GM18520 (cell line): ENCODE measurements at regions not wholly inside any gene's neighbourhood (a gene's known extent, or its start where the extent isn't known, plus 50 kb on each side); places are given as distances from the start of the nearest gene placed in this dataset.

Experiments used
- ATAC-seq: cut with Tn5 transposase; IDR thresholded peaks from one replicate; pipeline ENCODE4 v1.9.1; 2021; ENCODE audit not compliant: unreplicated experiment

DNA sequence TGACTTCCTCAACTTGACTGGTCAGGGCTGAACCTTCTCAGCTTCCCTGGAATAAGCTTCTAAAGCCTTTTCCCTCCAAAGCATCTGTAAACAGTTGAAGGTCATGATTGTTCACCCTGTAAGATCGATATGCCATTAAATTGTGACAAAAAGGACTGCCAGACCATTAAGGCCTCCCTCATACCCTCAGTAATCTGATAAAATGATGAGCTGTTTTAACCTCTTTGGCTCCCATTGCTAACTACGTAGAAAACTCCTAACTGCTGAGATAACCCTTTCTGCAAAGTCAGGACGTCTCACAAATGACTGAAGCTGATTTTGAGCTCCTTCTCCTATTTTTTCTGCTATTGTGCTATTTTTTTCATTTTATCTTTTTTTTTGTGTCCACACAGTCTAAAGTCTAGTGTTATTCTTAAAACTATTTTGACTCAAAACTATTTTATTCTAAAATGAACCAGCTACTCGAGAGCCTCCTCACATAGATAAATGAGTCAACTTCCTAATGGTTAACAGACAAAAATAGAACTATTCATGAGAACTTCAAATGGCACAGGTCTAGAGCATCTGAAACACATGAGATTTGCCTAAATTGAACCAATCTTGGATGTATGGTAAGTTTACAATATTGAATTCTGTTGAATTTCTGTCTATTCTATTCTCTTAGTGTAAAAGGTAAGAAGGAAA lies 395.6 kb upstream of the TLE4 start:
- ATAC-seq = no peak

DNA sequence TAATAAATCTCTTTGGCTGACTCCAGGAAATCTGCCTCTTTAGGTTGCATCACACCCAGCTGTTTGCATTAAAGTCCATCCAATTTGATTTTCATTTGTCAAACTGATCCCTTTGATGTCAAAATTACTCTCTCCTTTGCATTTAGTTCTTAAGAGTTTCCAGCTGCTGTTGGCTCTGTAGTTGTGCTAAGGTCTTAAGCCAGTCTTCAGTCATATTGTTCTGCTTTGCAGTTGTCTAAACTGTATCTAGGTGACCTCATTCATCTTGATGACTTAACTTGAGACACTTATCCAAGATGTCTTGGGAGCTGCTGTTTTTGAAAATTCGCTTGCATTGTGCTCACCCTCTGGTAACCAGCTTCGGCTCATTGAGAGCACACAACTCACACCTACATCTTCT lies 386.9 kb upstream of the TLE4 start:
- no peak for ATAC-seq

DNA sequence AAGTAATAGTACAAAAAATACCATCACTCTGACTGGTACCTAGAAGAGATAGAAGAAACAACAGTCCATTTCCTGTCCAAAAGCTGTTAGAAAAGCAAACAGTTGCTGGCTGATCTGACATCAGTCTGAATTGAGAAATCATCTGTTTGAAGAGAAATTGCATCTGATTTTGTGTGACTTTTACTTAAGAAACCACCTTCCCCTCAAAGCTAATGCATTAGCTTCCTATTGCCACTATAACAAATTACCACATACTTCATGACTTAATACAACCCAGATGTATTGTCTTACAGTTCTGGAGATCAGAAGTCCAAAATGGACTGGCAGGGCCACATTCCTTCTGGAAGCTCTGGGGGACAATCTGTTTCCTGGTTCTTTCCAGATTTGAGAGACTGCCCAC lies 385.9 kb upstream of the TLE4 start:
- ATAC-seq = no peak

DNA sequence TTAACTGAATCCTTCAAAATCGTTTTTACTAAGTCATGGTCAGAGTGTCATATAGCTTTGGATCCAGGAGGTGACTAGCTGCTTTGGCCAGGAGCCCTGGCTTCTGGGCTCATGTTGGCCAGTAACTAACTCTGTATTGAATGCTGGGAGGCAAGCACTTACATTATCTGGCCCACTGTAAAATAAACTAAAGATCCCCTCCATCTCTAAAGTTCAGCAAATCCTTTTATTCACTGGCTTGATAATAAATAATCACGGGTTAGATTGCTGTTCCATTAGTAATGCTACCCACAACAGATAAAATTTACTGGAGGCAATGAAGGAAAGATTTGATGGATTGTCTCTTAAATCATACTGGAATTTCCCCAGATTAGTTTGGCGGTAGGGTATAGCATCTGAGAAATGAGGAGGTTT lies 382.2 kb upstream of the TLE4 start:
- no peak for ATAC-seq

DNA sequence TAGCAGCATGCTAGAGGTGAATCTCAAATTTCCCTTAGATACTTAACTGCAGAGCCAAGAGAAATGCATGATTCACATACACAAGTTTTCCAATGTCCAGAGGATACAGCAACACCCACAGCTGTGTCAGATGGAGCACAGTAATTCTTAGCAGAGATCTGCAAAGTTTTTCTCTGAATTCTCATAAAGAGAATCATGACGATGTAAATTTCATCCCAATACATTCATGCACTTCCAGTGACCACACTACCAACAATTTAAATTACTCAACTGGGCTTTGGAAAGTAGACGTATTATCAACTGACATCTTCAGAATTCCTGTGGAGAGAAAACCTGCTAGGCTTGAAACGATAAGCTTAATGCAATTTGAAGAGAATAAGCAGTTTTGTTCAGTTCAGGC lies 378.8 kb upstream of the TLE4 start:
- no peak for ATAC-seq

DNA sequence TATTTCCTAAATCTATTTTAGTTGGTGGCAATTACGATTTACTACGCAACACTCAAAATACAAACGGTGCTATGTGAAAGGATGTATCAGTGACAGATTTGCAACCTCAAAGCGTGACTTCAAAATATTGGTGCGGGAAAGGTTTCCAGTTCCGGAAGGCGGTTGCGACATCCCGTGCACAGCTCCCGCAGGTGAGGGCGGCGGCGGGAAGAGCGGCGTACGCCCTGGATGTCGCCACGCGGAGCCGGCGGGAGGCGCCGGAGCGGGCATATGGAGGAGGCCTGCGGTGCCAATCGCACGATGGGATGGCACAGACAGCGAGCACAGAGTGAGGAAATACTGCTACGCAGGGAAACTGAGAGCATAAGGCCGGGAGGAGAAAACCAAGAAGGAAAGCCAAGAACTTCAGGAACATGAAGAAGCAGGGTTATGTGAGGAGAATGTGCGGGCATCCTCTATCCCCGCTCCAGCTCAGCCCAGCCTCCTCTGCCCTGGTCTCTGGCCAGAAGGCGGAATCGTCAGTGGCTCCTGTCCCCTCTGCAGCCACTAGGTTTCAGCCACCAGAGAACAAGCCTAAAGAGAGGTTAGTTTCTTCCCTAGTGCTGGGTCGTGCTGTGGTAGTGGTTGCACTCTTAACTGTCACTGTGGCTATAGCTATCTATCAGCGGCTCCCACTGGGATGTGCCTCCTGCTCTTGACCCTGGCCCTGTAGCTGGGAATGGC lies 378.1 kb upstream of the TLE4 start:
- no peak for ATAC-seq

DNA sequence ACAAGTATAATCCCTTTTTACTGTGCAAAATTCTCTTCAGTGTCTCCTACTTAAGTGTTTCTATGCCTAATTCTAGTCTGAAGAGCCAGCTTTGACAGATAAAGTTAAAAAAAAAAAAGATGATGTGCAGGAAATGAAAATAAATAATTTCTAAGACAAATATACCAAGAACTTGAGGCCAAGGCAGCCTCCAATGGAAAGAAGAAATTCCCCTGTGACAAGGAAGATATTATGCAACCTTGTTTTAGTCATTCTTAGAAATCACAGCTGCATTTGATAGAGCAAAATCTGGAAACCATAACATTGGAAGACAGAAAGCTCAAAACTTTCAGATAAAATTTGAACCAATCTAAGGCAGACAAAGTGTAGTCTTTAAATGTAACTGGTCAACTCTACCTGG lies 375.9 kb upstream of the TLE4 start:
- no peak for ATAC-seq

DNA sequence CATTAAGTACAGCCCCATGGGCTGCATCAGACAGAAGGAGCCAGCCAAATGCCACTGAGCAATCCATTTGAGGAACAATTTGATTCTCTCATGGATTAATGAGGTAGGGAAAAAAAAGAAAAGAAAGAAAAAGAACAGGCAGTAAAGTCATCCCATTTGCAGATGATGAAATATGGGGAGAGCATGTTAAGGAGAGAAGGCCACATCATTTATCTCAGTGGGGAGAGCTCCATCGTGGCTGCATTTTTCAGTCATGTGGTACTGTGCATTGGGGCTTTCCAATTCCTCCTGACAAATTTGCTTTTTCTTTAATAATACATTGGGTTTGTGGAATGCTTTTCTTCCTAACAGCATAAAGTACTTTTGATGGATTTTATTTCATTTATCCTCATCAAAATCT lies 375.2 kb upstream of the TLE4 start:
- no peak for ATAC-seq

DNA sequence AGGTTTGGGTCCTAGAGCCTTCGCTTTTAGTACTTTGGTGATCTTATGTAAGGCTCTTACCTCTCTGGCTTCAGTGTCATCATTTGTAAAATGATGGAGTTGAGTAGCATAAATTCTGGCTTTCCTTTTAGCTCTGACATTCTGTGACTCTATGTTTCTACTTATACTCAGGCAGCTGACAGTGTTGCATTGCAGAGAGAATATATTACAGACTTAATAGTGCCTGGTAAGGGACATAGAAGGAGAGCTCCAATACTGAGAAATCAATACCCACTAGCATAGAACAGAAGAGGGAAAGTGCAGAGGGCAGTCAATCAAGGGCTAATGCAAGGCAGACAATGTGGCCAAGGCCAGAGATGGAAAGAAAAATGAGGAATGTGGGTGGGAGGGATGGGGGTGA lies 371.4 kb upstream of the TLE4 start:
- ATAC-seq = no peak

DNA sequence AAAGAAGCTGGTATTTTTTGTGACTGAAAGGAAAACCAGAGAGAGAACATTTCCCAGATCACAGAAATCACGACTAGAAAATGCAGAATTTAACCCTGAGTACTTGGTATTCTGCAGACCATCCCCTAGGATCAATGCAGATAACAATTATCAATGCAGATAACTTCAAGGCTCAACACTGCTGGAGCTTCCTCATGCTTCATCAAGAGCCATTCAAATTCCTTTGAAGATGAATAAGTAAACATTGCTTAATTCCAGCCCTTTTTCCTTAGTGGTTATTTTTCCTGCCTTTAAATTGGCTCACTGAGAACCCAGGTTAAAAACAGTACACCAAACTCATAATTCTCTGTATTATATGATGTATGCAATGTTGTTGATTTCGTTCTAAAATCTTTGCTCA lies 370.1 kb upstream of the TLE4 start:
- no peak for ATAC-seq

DNA sequence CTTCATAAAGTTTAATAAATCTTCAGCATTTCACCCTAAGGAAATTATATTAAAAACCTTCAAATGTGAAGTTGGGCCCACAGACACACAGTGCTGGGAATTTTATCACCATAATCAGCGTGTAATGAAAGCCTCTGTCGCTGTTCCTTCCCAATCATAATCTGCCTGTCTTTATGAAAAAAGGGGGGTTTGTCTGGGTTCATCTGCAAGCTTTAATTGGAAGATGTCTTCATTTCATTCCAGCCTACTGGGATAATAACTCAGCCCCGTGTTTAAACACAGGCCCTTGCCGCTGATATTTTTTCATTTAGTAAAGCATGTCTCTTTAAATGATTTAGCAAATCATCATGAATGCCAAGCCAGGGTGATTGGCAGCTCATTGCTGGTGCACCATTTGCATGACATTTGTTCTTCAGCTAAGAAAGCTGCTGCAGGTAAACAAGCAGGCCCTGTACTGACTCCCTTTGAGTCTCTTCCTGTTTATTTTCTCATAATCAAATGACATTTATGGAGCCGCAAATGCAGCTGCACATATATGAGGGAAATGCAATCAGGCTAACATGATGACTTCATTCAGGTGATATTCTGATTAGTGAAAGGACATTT lies 362.9 kb upstream of the TLE4 start:
- no peak for ATAC-seq

DNA sequence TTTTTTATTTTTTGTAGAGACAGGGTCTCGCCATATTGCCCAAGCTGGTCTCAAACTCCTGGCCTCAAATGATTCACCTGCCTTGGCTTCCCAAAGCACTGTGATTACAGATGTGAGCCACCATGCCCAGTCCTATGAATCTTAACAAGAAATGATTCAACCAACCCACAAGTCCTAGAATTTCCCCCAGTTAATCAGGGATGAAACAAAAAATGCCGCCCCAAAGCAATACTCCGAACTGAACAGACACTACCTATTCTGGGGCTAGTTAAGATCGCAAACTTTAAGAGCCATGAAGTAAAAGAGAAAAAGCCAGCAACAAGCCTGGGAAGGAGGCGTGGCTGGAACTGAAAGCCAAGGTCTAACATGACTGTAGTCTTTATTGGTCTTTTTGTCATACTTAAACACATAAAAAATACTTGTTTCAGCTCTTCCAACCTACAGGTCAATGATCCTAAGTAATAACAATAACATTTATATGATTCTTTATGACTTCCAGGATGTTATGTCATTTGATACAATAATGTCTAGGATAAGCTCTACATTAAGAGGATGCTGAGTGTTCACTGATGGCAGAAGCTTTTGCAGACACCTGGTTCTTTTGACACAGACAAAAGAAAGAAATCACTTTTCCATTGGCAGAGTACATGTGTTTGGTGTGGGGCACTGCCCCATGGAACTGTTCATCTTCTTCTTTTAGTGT lies 361.1 kb upstream of the TLE4 start:
- no peak for ATAC-seq

DNA sequence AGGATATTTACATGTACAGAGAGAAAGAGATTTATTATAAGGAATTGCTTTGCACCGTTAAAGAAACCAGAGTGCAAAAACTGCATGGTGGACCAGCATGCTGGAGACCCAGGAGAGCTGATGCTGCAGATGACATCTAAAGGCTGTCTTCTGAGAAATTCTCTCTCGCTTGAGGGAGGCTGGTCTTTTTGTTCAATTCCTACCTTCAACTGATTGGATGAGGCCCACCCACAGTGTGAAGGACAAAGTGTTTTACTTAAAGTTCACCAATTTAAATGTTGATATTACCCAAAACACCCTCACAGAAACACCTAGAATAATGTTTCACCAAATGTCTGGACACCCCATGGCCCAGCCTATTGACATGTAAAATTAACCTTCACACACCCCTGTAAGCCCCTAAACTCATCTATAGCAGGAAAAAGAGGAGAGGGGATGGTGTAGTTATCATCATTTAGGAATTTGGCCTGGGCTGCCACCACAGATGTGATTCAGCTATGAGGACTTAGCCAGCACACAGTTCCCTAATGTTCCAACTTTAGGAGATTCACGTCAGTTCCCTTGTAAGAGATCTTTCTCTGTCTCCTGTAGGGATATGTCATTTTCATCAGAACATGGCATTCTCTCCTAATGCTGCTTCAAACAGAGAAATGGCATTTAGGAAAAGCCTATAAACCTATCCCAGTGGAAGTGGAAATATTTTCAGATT lies 358.2 kb upstream of the TLE4 start:
- ATAC-seq = no peak

DNA sequence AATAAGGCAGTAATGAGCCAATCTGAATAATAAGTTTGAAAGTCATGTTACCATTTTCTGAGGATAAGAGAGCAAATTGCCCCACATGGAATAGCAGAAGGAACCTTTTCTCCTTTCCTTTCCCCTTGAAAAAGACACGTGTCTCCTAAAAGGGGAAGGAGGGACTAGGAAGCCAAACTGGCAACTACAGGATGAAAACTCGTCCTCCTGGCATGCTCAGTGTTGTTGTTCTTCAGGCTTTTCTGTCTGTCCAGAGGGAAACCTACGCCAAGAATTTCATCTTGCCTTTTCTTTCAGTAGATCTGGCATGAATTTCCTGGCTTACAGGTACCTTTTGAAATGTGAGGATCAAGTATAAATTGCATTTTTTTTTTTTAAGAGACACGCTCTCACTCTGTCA lies 355.9 kb upstream of the TLE4 start:
- ATAC-seq = no peak

DNA sequence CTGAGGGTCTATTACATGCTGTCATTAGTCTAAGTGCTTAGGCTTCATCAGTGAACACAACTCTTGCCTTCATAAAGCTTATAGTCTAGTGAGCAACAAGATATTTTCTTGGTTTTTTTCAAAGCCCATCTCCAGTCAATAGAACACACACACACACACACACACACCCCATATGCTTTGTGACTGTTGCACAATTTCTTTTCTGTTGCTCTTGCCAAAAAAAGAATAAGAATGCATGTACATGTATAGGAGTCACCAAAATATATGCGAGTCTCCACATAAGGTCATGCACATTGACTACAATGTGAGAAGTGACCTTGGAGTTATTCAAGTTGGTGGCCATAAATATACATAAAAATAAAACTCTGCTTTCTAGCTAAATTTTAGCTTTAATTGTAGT lies 351.5 kb upstream of the TLE4 start:
- ATAC-seq = no peak

DNA sequence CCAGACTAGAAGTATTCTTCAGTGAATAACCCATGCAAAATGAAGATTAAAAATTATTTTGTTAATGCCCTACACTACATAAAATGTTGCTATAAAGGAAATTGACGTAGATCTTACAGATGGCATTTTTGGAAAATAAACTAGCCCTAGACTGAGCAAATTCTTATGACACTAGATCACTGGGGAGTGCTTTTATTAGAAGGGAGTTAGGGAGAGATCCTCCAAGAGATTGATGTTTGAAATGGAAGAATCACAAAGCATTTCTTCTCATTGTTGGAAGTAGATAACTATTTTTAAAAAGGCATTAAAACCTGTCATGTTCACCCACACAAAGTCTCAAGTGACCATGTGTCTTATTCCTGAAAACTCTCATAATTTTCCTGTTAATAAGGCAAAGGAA lies 351.1 kb upstream of the TLE4 start:
- ATAC-seq = no peak

DNA sequence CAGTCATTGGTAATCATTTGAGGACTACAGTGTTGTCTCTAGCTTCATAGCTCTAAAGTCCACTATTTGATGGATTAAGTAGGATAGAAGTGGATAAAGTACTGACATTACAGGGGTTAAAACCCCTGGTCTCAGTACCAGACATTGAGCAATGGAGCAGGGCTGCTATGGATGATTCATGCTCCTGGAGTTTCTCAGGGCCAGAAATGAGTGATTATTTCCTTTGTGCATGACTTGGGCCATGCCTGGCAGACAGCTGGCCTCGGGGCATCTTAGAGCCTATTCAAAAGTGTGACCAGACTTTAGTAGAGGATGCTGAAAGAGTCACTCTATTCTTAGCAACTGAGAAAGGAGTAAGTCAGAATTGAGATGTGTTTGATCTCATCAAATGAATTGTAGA lies 350.7 kb upstream of the TLE4 start:
- ATAC-seq = no peak

DNA sequence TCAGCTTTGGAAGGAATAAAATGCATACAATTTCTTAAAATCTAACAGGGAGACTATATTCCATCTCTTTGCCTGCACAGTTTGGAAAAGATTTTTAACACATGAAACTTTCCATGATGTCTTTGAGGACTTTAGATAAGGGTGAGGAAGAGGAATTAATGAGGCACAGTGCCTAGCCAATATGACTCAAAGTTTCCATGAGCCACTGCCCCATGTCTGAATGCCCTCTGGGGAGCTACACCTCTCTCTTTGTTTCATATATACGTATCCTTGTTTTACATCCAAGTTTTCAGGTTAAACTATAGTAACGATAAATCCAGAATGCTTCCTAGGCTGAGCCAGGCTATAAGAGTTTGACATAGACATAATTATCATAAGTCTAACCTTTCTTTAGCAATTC lies 349.3 kb upstream of the TLE4 start:
- no peak for ATAC-seq

DNA sequence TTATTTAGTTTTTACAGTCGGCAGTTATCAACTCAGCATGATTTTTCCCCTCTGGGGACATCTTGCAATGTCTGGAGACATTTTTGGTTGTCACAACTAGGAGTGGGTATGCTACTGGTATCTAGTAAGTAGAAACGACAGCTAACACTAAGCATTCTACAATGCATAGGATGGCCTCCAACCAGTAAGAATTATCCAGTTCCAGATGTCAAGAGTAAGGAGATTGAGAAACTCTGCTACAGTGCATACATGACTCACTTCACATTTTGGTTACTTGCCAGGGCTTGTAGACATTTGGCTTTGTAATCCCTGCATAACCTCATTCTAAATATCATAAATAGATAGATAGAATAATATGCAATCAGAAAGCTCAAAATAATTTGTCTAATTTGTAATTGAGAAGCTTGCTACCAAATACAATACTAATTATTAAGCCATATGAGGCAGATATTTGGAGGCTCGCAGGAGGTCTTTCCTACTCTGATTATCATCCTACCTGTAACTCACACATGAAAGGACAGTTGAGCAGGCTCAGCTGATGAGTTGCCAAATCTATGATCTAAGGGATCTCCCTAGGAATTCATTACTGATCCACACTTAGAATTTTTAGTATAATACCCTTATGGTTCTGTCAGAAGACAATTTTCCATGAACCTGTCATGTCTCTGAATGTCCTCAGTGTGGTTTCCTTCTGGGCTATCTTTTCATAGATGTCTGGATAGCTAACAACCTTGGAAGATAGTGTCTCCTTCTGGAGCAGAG lies 346.9 kb upstream of the TLE4 start:
- no peak for ATAC-seq

DNA sequence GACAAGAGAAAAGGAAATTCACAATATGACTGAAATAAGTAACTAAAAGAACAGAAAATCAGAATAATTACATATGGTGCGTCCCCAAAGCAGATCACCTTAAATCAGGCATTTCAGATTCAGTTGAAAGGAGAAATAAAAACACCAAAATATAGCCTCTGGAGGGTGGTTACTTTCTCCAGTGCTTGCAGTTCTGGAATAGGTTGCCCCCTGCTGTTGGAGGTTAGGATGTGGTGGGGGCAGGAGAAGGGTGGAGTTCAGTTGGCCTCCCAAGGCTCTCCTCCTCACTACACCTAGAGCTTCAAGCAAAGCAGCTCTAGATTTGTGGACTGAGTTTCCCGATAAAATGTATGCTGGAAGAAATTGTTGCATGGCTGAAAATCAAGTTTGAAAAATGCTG lies 338.2 kb upstream of the TLE4 start:
- no peak for ATAC-seq

DNA sequence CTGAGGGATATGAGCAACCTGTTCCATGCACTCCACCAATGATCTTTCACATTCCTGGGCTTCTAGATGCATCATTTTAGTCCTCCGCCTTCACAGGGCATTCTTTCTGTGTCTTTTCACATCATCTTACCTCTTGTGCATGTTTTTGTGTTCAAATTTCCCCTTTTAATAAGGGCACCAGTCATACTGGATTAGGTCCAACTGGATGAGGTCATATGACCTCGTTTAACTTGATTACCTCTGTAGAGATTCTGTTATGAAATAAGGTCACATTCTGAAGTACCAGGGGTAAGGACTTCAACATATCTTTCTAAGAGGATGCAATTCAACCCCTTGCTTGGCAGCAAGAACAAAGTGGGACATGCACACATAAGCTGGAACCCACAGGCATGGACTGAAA lies 335.3 kb upstream of the TLE4 start:
- ATAC-seq = no peak
